GM10248 (cell line): ENCODE measurements at regions not wholly inside any gene's neighbourhood (a gene's known extent, or its start where the extent isn't known, plus 50 kb on each side); places are given as distances from the start of the nearest gene placed in this dataset.

Source experiments
- CTCF ChIA-PET: fragments of 300-600 bp; sonication (Branson Sonifier 250); formaldehyde crosslinking; extraction: SDS; loops from one replicate; lab custom pipeline; 2021; ENCODE audit warnings: antibody characterized with exemption; lab: Yijun Ruan, JAX
- POLR2A ChIA-PET: fragments of 350-650 bp; sonication (Branson Sonifier 250); formaldehyde crosslinking; extraction: SDS; loops from one replicate; lab custom pipeline; 2020; ENCODE audit warnings: antibody characterized with exemption; lab: Yijun Ruan, JAX
- DNase-seq: peaks from one replicate; pipeline ENCODE4 v3.0.0; 2012; ENCODE audit errors: extremely low spot score
- TF ChIP-seq, protein P1 (sequence below): IDR thresholded peaks from 2 replicates; pipeline ENCODE4 v1.5.1; 2012; ENCODE audit warnings: mild to moderate bottlenecking, low read depth; ENCODE audit errors: extremely low read depth, missing control alignments, control extremely low read depth

DNA sequence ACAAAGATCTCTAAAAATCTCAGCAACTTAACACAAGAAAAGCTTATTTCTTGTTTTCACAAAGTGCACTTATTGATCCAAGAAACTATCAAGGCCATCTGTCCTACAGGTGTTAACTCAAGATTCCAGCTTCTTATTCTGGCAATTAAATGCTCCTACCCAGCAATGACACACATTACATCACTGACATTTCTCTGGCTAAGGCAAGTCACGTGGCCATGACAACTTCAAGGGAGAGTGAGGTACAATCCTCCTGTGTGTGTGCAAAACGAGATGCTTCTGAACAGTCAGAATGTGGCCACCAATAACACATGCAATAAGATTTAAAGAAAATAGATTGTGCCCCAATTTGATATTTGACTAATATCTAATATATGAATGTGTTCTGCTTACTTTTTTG, 169.3 kb upstream of the BTBD3 start:
- POLR2A ChIA-PET: no interaction called here
- no peak for DNase-seq
- CTCF ChIA-PET: interaction anchor here (1.0 to 1.3 kb wide), 2 partner anchors 12 to 66 kb away, joined by 3 to 5 read pairs; no protein-coding TSS in a partner anchor
- TF ChIP-seq, protein P1, sequence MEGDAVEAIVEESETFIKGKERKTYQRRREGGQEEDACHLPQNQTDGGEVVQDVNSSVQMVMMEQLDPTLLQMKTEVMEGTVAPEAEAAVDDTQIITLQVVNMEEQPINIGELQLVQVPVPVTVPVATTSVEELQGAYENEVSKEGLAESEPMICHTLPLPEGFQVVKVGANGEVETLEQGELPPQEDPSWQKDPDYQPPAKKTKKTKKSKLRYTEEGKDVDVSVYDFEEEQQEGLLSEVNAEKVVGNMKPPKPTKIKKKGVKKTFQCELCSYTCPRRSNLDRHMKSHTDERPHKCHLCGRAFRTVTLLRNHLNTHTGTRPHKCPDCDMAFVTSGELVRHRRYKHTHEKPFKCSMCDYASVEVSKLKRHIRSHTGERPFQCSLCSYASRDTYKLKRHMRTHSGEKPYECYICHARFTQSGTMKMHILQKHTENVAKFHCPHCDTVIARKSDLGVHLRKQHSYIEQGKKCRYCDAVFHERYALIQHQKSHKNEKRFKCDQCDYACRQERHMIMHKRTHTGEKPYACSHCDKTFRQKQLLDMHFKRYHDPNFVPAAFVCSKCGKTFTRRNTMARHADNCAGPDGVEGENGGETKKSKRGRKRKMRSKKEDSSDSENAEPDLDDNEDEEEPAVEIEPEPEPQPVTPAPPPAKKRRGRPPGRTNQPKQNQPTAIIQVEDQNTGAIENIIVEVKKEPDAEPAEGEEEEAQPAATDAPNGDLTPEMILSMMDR: no peak

DNA sequence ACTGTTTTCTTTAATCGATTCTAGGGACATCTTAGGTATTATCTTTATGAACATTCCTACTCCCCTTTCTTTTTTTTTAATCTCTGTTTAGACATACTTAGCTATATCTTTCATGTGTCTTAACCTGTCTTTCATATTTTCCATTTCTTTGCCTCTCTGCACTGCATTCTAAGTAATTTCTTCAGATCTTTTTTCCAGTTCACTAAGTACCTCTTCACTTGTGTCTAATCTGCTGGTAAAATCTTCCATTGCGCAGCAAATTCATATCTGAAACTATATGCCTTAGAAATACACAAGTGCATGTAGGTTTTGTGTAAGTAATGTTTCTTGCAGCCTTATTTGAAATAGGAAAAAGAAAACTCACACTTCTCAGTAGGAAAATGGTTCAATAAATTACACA, 165.4 kb upstream of the BTBD3 start:
- POLR2A ChIA-PET: no interaction called here
- TF ChIP-seq, protein P1: no peak

DNA sequence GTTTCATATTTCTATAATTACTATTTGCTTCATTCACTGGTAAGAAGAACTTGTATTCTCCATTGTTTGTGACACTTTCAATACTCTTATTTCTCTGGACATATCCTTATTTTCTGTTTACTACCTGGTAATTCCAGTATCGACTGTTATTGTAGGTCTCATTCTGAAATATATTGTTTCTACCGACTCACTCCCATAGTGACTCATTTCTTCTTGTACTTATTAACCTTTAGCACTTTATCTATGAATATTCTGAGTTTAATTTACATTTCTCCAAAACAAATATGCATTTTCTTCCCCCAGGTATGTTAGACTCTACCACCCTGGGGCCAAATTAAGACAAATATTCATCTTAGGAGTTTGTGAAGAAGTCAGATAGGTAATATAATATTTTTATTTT, 164.5 kb upstream of the BTBD3 start:
- DNase-seq: no peak
- ChIA-PET POLR2A (no interaction called here), CTCF (no interaction called here)
- TF ChIP-seq, protein P1: no peak

More for the DNA sequence above, 165.4 kb upstream of the BTBD3 start:
- CTCF ChIA-PET: interaction anchor here (1.1 kb wide), 1 partner anchor 17 kb away, joined by 3 read pairs; no protein-coding TSS in a partner anchor
- DNase-seq: no peak

DNA sequence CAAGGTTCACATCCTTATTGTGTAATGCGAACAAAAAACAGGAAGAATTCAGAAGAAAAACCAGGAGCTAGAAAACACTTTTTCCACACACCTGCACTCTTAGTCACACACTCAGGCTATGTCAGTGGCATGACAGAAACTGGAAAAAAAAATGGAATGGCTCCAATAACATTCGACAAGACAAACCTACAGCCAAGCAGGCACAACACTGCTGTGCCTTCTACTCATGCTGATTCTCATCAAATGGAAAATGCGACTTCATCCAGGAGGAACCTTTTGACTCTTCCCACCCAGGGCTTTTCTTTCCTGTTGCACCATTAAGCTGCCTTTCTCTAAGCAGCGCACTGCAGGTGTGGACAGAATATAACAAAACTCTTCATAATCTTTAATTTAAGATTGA, 163.2 kb upstream of the BTBD3 start:
- CTCF ChIA-PET: no interaction called here
- POLR2A ChIA-PET: no interaction called here
- DNase-seq: no peak
- TF ChIP-seq, protein P1: no peak

DNA sequence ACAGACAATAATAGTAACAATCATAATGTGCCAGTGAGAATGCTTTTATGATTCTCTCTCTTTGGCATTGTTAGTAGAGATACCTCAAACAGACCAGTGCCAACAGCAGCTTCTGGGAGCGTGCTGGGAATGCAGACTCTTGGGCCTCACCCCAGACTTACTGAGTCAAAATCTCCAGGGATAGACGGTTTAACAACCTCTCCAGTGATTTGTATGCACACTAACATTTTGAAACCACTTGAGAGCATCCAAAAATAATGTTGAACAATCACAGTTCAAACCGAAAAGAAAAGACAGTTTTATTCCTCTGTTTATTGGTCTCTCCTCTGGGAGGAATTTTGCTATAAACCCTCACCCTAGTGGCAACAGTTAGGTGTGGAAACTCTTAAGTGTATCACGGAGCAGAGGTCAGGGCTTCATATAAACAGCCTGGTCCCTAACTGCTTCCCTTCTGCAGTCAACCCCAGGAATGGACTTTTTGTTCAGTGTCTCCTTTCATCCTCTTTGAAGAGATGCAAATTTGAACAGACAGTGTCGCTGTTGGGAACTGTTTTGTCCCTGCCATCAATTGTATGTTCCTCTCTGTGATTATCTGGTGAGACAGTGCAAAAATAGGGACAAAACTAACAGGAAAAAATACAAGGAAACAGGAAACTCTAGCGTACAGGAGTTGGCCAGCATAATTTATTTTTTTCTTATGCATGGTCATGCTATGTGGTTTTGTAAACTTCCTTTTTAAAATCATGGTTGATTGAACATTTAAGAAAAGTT, 162.4 kb upstream of the BTBD3 start:
- TF ChIP-seq, protein P1: no peak
- DNase-seq: no peak
- ChIA-PET CTCF (no interaction called here), POLR2A (no interaction called here)

DNA sequence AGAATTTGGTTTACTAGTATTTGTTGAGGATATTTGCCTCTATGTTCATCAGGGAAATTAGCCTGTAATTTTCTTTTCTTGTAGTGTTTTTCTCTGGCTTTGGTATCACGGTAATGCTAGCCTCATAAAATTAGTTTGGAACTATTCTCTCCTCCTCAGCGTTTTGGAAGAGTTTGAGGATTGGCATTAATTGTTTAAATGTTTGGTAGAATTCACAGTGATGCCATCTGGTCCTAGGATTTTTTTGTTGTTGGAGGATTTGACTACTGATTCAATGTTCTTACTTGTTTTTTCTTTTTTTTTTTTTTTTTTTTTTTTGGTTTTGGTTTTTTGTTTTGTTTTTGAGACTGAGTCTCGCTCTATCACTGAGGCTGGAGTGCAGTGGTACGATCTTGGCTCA, 156.2 kb upstream of the BTBD3 start:
- DNase-seq: no peak
- TF ChIP-seq, protein P1: no peak
- POLR2A ChIA-PET: no interaction called here
- CTCF ChIA-PET: no interaction called here

DNA sequence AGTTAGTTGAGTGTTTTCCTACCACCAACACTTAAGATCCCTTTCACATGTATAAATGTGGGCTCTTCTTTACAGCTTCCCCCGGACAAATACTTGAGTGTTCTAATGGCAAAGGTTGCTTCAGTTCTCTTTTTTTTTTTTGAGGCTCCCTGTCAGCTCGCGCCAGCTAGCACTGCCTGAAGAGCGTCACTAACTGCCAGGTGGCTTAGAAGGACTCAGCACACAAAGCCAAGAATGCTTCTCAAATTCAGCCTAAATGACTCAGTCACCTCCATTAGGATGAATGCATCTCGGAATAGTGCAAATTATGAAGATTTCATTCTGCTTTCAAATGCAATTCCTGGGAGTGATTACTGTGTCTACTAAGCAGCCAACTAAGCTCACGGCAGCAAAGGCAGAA, 150.7 kb upstream of the BTBD3 start:
- no peak for DNase-seq
- ChIA-PET POLR2A (no interaction called here), CTCF (no interaction called here)
- TF ChIP-seq, protein P1: no peak
